ENCODE measurements at regions not wholly inside any gene's neighbourhood (a gene's known extent, or its start where the extent isn't known, plus 50 kb on each side); places are given as distances from the start of the nearest gene placed in this dataset.

GRCh38 chr9:97791542-97791941 is 61.5 kb upstream of the FOXE1 start:
- TF ChIP-seq CTCF (IDR thresholded peaks at IDR 0.05) (no peak), RAD21 (conservative IDR thresholded peaks at IDR 0.05 in 1 of 2, IDR thresholded peaks at IDR 0.05 in 1 of 2) (no peak), USF2 (IDR thresholded peaks at IDR 0.05) (no peak), JUNB (IDR thresholded peaks at IDR 0.05) (no peak), NPAS2 (CRISPR knock-in tag; IDR thresholded peaks at IDR 0.05; ENCODE audit: borderline replicate concordance) (no peak), GATA3 (IDR thresholded peaks at IDR 0.05; ENCODE audit: borderline replicate concordance) (no peak), POLR2A (IDR thresholded peaks at IDR 0.05; ENCODE audit: low read length) (no peak), ESRRA (IDR thresholded peaks at IDR 0.05; ENCODE audit: borderline replicate concordance, low read length) (no peak), HDAC2 (IDR thresholded peaks at IDR 0.05) (no peak), RCOR1 (IDR thresholded peaks at IDR 0.05; ENCODE audit: low read depth, low read length) (no peak), CHD2 (IDR thresholded peaks at IDR 0.05; ENCODE audit: low read length, partially characterized antibody) (no peak)

Measured in A549 (cell line).